Stimulated activated CD8-positive, alpha-beta memory T cell treated with anti-CD3 and anti-CD28 coated beads, Interleukin-15, amount 100 ng/mL, for 48 hours (primary cell): ENCODE measurements at regions not wholly inside any gene's neighbourhood (a gene's known extent, or its start where the extent isn't known, plus 50 kb on each side); places are given as distances from the start of the nearest gene placed in this dataset.
"Not testable (repeated sequence)": the region's sequence is repeated elsewhere in the genome, so short reads cannot be mapped to it uniquely, and the experiment has no call there.

Experiments used
- DNase-seq, 2 donors: peaks; one replicate each; pipeline ENCODE4 v3.0.0-alpha.2; 2020; ENCODE audit warnings: low read depth in 2 of 2

- DNase-seq, result not testable (repeated sequence)
Measured at GRCh38 chr20:25798174-25798993, 101.7 kb upstream of the ZNF337 start.

GRCh38 chr20:25797062-25797461 is 100.4 kb upstream of the ZNF337 start:
- not testable (repeated sequence) for DNase-seq

GRCh38 chr20:25777241-25777640 is 80.6 kb upstream of the ZNF337 start:
- not testable (repeated sequence) for DNase-seq

GRCh38 chr20:25774711-25775110 is 78.1 kb upstream of the ZNF337 start:
- DNase-seq, result not testable (repeated sequence)

GRCh38 chr20:25774203-25774602 is 77.5 kb upstream of the ZNF337 start:
- DNase-seq, result not testable (repeated sequence)

GRCh38 chr20:25772437-25772836 is 75.8 kb upstream of the ZNF337 start:
- not testable (repeated sequence) for DNase-seq

- DNase-seq, result not testable (repeated sequence)
Measured at GRCh38 chr20:25771818-25772217, 75.2 kb upstream of the ZNF337 start.

- DNase-seq, result no peak
Measured at GRCh38 chr20:25761596-25761995, 64.9 kb upstream of the ZNF337 start.

- not testable (repeated sequence) for DNase-seq
Measured at GRCh38 chr20:25761046-25761445, 64.4 kb upstream of the ZNF337 start.

- peak in 1 of 2 donors; percentile 13 for DNase-seq
Measured at GRCh38 chr20:25750765-25751696, 54.4 kb upstream of the ZNF337 start.

GRCh38 chr20:25750220-25750764 is 53.6 kb upstream of the ZNF337 start:
- no peak for DNase-seq

GRCh38 chr20:25749649-25750048 is 53.0 kb upstream of the ZNF337 start:
- DNase-seq, result no peak
